ENCODE measurements at regions not wholly inside any gene's neighbourhood (a gene's known extent, or its start where the extent isn't known, plus 50 kb on each side); places are given as distances from the start of the nearest gene placed in this dataset.

DNA sequence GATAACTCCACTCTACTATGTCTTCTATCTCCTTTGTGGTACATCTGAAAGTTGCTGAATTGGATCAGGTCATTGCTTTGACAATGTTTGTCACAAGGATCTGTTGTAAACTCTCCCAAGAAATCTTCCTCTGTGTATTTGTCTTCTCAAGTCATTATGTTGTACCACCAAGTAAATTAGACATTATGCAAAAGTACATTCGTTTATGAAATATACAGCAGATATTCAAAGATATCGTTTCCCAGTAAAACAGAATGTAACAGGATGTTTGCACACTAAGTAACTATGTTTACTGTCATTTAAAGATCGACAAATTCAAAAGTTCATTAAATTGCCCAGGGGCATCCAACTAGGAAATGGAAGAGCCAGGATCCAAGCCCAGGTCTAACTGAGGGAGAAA lies 739.4 kb downstream of the EFNB2 start:
- in situ Hi-C loops (cut with MboI; ENCODE audit: low sequenced_read_pairs, unreplicated experiment) = no loop called here
- TF ChIP-seq, protein P1, sequence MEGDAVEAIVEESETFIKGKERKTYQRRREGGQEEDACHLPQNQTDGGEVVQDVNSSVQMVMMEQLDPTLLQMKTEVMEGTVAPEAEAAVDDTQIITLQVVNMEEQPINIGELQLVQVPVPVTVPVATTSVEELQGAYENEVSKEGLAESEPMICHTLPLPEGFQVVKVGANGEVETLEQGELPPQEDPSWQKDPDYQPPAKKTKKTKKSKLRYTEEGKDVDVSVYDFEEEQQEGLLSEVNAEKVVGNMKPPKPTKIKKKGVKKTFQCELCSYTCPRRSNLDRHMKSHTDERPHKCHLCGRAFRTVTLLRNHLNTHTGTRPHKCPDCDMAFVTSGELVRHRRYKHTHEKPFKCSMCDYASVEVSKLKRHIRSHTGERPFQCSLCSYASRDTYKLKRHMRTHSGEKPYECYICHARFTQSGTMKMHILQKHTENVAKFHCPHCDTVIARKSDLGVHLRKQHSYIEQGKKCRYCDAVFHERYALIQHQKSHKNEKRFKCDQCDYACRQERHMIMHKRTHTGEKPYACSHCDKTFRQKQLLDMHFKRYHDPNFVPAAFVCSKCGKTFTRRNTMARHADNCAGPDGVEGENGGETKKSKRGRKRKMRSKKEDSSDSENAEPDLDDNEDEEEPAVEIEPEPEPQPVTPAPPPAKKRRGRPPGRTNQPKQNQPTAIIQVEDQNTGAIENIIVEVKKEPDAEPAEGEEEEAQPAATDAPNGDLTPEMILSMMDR (IDR thresholded peaks at IDR 0.05; ENCODE audit: borderline replicate concordance, control extremely low read depth, extremely low read depth, insufficient read depth, missing control alignments) = no peak
- no peak for DNase-seq (ENCODE audit: low spot score)

DNA sequence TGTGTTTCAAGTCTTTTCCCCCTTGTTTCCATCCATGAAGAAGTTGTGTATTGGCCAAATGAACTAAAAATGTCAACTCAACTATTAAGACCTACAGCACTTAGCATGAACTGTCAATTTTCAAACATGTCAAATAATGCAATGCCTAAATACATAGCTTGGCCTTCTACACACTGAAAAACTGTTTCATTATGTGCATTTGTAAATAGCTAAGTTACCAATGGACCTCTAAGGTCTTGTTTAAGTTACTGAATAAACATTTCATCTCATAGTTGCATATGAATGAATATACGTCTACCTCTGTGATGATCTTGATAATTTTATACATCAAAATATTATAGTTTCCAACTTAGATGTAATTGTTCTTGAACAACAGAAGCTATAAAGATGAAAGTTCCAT lies 744.5 kb downstream of the EFNB2 start:
- no peak for DNase-seq (ENCODE audit: low spot score)
- in situ Hi-C loops (cut with MboI; ENCODE audit: low sequenced_read_pairs, unreplicated experiment) = no loop called here
- TF ChIP-seq, protein P1 (IDR thresholded peaks at IDR 0.05; ENCODE audit: borderline replicate concordance, control extremely low read depth, extremely low read depth, insufficient read depth, missing control alignments) = no peak

DNA sequence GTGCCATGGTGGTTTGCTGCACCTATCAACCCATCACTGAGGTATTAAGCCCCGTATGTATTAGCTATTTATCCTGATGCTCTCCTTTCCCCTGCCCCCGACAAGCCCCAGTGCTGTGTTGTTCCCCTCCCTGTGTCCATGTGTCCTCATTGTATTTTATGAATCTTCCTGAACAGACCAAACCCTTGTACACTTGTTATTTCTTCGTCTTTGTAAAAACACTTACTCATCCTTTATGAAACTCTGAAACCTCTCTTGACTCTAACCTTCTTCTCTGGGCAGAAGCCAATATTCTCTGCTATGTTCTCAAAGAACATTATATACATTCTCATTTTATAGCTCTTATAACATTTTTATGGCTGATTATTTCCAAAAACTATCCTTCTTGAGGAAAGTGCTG lies 746.9 kb downstream of the EFNB2 start:
- no peak for DNase-seq (ENCODE audit: low spot score)
- TF ChIP-seq, protein P1 (IDR thresholded peaks at IDR 0.05; ENCODE audit: borderline replicate concordance, control extremely low read depth, extremely low read depth, insufficient read depth, missing control alignments) = no peak
- in situ Hi-C loops (cut with MboI; ENCODE audit: low sequenced_read_pairs, unreplicated experiment) = no loop called here

DNA sequence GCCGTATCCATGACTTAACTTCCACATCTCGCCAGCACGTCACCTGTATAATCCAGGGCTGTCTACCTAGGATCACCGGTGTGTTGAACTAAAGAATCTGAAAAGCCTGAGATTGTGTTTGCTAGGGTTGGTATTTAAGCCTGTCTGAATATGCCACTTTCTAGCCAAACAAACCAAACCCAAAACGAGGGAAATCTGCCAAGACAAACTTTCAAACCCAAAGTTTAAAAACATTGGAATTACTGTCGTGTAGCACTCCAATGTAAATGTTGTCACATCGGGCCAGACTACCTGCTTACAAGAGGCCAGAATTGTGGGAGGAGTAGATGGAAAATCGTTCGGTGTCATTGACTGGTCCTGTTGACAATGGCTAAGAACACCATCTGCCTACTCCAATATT lies 747.8 kb downstream of the EFNB2 start:
- no peak for DNase-seq (ENCODE audit: low spot score)
- in situ Hi-C loops (cut with MboI; ENCODE audit: low sequenced_read_pairs, unreplicated experiment) = no loop called here
- TF ChIP-seq, protein P1 (IDR thresholded peaks at IDR 0.05; ENCODE audit: borderline replicate concordance, control extremely low read depth, extremely low read depth, insufficient read depth, missing control alignments) = no peak

DNA sequence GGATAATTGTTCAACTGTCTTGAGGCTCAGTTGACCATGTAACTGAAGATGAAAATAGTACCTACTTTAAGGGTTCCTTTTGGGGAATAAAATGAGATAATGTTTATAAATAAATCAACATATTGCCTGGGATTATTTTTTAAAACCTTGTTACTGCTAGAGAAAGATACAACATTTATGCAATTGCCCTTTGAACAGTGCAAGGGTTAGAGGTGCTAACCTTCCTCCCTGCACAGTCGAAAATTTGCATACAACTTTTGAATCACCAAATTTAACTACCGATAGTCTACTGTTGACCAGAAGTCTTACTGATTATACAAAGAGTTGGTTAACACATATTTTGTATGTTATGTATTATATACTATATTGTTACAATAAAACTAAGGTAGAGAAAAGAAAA lies 750.0 kb downstream of the EFNB2 start:
- TF ChIP-seq, protein P1 (IDR thresholded peaks at IDR 0.05; ENCODE audit: borderline replicate concordance, control extremely low read depth, extremely low read depth, insufficient read depth, missing control alignments) = no peak
- in situ Hi-C loops (cut with MboI; ENCODE audit: low sequenced_read_pairs, unreplicated experiment) = no loop called here
- DNase-seq (ENCODE audit: low spot score) = no peak

DNA sequence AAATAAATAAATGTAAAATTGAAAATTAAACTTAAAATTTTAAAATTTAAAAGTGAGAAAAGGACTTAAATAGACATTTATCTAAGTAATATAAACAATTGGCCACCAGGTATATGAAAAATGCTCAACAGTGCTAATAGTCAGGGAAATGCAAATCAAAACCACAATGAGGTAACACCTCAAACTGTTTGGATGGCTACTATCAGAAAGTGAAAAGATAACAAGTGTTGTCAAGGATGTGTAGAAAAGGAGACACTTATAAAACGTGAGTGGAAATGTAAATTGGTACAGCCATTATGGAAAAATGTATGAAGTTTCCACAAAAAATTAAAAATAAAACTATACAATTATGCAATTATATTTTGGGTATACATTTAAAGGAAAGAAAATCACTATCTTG lies 752.2 kb downstream of the EFNB2 start:
- TF ChIP-seq, protein P1 (IDR thresholded peaks at IDR 0.05; ENCODE audit: borderline replicate concordance, control extremely low read depth, extremely low read depth, insufficient read depth, missing control alignments) = no peak
- DNase-seq (ENCODE audit: low spot score) = no peak
- in situ Hi-C loops (cut with MboI; ENCODE audit: low sequenced_read_pairs, unreplicated experiment) = no loop called here

DNA sequence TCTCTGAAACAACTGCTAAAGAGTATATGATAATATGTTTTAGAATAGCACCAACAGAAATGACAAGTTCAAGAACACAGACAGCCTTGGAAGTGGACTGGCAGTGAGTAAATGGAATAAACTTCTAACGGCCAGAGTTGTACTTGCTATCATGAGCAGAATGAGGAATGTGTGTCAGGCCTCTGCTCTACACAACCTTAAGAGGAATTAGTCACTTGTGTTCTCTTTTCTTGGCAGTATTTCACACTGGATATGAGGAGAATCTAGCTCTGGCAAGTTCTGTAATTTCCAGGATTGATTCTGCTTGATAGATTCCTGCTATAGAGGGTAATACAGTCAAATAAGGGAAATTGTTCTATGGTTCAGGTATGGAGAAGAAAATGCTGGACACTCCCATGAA lies 757.3 kb downstream of the EFNB2 start:
- in situ Hi-C loops (cut with MboI; ENCODE audit: low sequenced_read_pairs, unreplicated experiment) = no loop called here
- DNase-seq (ENCODE audit: low spot score) = no peak
- TF ChIP-seq, protein P1 (IDR thresholded peaks at IDR 0.05; ENCODE audit: borderline replicate concordance, control extremely low read depth, extremely low read depth, insufficient read depth, missing control alignments) = no peak

All from GM13976 (cell line).